ENCODE measurements at regions not wholly inside any gene's neighbourhood (a gene's known extent, or its start where the extent isn't known, plus 50 kb on each side); places are given as distances from the start of the nearest gene placed in this dataset.

GRCh38 chr7:22001345-22002004 lies 55.8 kb upstream of the CDCA7L start:
- TF ChIP-seq, protein P1, sequence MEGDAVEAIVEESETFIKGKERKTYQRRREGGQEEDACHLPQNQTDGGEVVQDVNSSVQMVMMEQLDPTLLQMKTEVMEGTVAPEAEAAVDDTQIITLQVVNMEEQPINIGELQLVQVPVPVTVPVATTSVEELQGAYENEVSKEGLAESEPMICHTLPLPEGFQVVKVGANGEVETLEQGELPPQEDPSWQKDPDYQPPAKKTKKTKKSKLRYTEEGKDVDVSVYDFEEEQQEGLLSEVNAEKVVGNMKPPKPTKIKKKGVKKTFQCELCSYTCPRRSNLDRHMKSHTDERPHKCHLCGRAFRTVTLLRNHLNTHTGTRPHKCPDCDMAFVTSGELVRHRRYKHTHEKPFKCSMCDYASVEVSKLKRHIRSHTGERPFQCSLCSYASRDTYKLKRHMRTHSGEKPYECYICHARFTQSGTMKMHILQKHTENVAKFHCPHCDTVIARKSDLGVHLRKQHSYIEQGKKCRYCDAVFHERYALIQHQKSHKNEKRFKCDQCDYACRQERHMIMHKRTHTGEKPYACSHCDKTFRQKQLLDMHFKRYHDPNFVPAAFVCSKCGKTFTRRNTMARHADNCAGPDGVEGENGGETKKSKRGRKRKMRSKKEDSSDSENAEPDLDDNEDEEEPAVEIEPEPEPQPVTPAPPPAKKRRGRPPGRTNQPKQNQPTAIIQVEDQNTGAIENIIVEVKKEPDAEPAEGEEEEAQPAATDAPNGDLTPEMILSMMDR (IDR thresholded peaks at IDR 0.05) = peak; percentile 97
- TF ChIP-seq SMC3 (IDR thresholded peaks at IDR 0.05; ENCODE audit: low read depth, low read length) (peak; percentile 77), TEAD4 (IDR thresholded peaks at IDR 0.05; ENCODE audit: borderline replicate concordance, insufficient read depth) (no peak), RAD21 (IDR thresholded peaks at IDR 0.05; ENCODE audit: low read length) (peak; percentile 92), JUND (IDR thresholded peaks at IDR 0.05) (no peak), NRF1 (IDR thresholded peaks at IDR 0.05; ENCODE audit: low read depth, low read length) (no peak), RFX5 (IDR thresholded peaks at IDR 0.05; ENCODE audit: low read length) (no peak), REST (IDR thresholded peaks at IDR 0.05; ENCODE audit: low read depth, low read length) (no peak), GABPA (IDR thresholded peaks at IDR 0.05; ENCODE audit: low read depth) (no peak), ZBTB33 (IDR thresholded peaks at IDR 0.05; ENCODE audit: borderline replicate concordance, low read depth) (no peak)
- TF ChIP-seq, protein P2, sequence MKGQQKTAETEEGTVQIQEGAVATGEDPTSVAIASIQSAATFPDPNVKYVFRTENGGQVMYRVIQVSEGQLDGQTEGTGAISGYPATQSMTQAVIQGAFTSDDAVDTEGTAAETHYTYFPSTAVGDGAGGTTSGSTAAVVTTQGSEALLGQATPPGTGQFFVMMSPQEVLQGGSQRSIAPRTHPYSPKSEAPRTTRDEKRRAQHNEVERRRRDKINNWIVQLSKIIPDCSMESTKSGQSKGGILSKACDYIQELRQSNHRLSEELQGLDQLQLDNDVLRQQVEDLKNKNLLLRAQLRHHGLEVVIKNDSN (IDR thresholded peaks at IDR 0.05; ENCODE audit: borderline replicate concordance, low read depth) = no peak
